PC-3 (cell line): ENCODE measurements at regions not wholly inside any gene's neighbourhood (a gene's known extent, or its start where the extent isn't known, plus 50 kb on each side); places are given as distances from the start of the nearest gene placed in this dataset.

ENCODE experiments used
- ATAC-seq: fragments of 200-7000 bp; cut with Tn5 transposase; 2 replicates; pipeline ENCODE4 v1.9.1; 2020; ENCODE audit warnings: mild to moderate bottlenecking, moderate library complexity
- BruUV-seq: library from RNA; stranded (reverse); fragments of 400-500 nt; replicated peaks from 2 replicates; lab custom pipeline; 2021; lab: Mats Ljungman, UMichigan
- CTCF ChIA-PET: fragments of 300-600 bp; sonication (Branson Sonifier 250); formaldehyde crosslinking; loops from one replicate; lab custom pipeline; 2022; ENCODE audit warnings: antibody characterized with exemption; lab: Charles Lee
- POLR2A ChIA-PET: fragments of 300-600 bp; sonication (Branson Sonifier 250); formaldehyde crosslinking; loops from one replicate; lab custom pipeline; 2022; ENCODE audit warnings: antibody characterized with exemption; ENCODE audit not compliant: unreplicated experiment; lab: Charles Lee
- DNase-seq: peaks from one replicate; pipeline ENCODE4 v3.0.0-alpha.2; 2015
- H2AFZ ChIP-seq: fragments of 300-600 bp; sonication (generic); 2 replicates; pipeline ENCODE4 v1.6.0; 2016; ENCODE audit warnings: antibody characterized with exemption, low read length
- H3F3A ChIP-seq: fragments of 300-600 bp; sonication (generic); one replicate; pipeline ENCODE4 v1.6.0; 2017; ENCODE audit warnings: antibody characterized with exemption, low read length, control low read depth, mild to moderate bottlenecking; ENCODE audit not compliant: unreplicated experiment
- H3K27ac ChIP-seq: fragments of 300-600 bp; sonication (generic); 2 replicates; pipeline ENCODE4 v1.5.1; 2016; ENCODE audit warnings: mild to moderate bottlenecking, low read length
- H3K27me3 ChIP-seq: fragments of 300-600 bp; sonication (generic); 2 replicates; pipeline ENCODE4 v1.6.1; 2016; ENCODE audit warnings: low read length, mixed read lengths
- H3K36me3 ChIP-seq: fragments of 300-600 bp; sonication (generic); 2 replicates; pipeline ENCODE4 v1.6.1; 2016; ENCODE audit warnings: low read depth, mixed run types, low read length, mixed read lengths
- H3K4me1 ChIP-seq: fragments of 300-600 bp; sonication (generic); 2 replicates; pipeline ENCODE4 v1.5.1; 2016; ENCODE audit warnings: low read length; ENCODE audit not compliant: insufficient read depth
- H3K4me2 ChIP-seq: fragments of 300-600 bp; sonication (generic); 2 replicates; pipeline ENCODE4 v1.6.0; 2016; ENCODE audit warnings: low read length
- H3K4me3 ChIP-seq: fragments of 300-600 bp; sonication (generic); 2 replicates; pipeline ENCODE4 v1.5.1; 2016; ENCODE audit warnings: mild to moderate bottlenecking, low read length, mixed read lengths
- H3K79me2 ChIP-seq: fragments of 300-600 bp; sonication (generic); 2 replicates; pipeline ENCODE4 v1.6.1; 2017; ENCODE audit warnings: low read length, mixed read lengths
- H3K9ac ChIP-seq: fragments of 300-600 bp; sonication (generic); 2 replicates; pipeline ENCODE4 v1.6.0; 2016; ENCODE audit warnings: mild to moderate bottlenecking, low read length
- H3K9me2 ChIP-seq: fragments of 300-600 bp; sonication (generic); replicated peaks from 2 replicates; pipeline ENCODE4 v1.6.1; 2016; ENCODE audit warnings: mixed run types, low read length, mixed read lengths
- H3K9me3 ChIP-seq: fragments of 300-600 bp; sonication (generic); 2 replicates; pipeline ENCODE4 v1.6.1; 2016; ENCODE audit warnings: low read length, mixed read lengths
- H4K20me1 ChIP-seq: fragments of 300-600 bp; sonication (generic); 2 replicates; pipeline ENCODE4 v1.6.1; 2016; ENCODE audit warnings: low read length, mixed read lengths
- CTCF ChIP-seq: fragments of 300-600 bp; sonication (generic); conservative IDR thresholded peaks from 2 replicates; pipeline ENCODE4 v1.5.1; 2017; ENCODE audit warnings: antibody characterized with exemption, low read depth, mild to moderate bottlenecking, low read length
- EZH2 ChIP-seq: fragments of 300-600 bp; sonication (generic); IDR thresholded peaks from one replicate; pipeline ENCODE4 v1.6.1; 2017; ENCODE audit warnings: antibody characterized with exemption, mild to moderate bottlenecking, low read length; ENCODE audit not compliant: unreplicated experiment
- EZH2phosphoT487 ChIP-seq: fragments of 300-600 bp; sonication (generic); IDR thresholded peaks from 2 replicates; pipeline ENCODE4 v1.6.1; 2018; ENCODE audit warnings: mild to moderate bottlenecking, antibody characterized with exemption, low read length, borderline replicate concordance
- intact Hi-C: fragments of 100-400 bp; cut with micrococcal nuclease; formaldehyde crosslinking; loops from 2 replicates; pipeline ENCODE4 v1.9.0; 2023

- no peaks in the 10 kb centered on the region for H3F3A ChIP-seq
- no peak overlapping the region for H2AFZ ChIP-seq
- no peak; the same call in 1 of the 2 replicates for ATAC-seq
- ChIA-PET CTCF (no interaction called here), POLR2A (no interaction called here)
- H3K27ac ChIP-seq = no peak overlapping the region
- no peak overlapping the region for H3K9ac ChIP-seq
- H3K9me2 ChIP-seq = no peaks in the 10 kb centered on the region
- H3K79me2 ChIP-seq = no peaks in the 10 kb centered on the region
- TF ChIP-seq EZH2 (no peak), CTCF (no peak), EZH2phosphoT487 (no peak)
- intact Hi-C loops = no loop called here
- H3K27me3 ChIP-seq = 0 out of 2 replicates have a peak, but pooled peaks cover 4% of the 10 kb centered on the region
- no peaks in the 10 kb centered on the region for H4K20me1 ChIP-seq
- BruUV-seq = no TSS peak
- no peak for DNase-seq
- H3K9me3 ChIP-seq = no peaks in the 10 kb centered on the region
- no peak overlapping the region for H3K4me2 ChIP-seq
- no peak overlapping the region for H3K4me3 ChIP-seq
- no peaks in the 10 kb centered on the region for H3K36me3 ChIP-seq
- H3K4me1 ChIP-seq = no peaks in the 10 kb centered on the region
These were observed 225.0 kb upstream of the P2RY1 start for GRCh38 chr3:152609891-152610290.

- no peak overlapping the region for H3K27ac ChIP-seq
- H3K9me3 ChIP-seq = no peaks in the 10 kb centered on the region
- ATAC-seq (no peak), DNase-seq (no peak)
- no peaks in the 10 kb centered on the region for H3K36me3 ChIP-seq
- H4K20me1 ChIP-seq = no peaks in the 10 kb centered on the region
- no peaks in the 10 kb centered on the region for H3K4me1 ChIP-seq
- no peak overlapping the region for H3K9ac ChIP-seq
- H3F3A ChIP-seq = no peaks in the 10 kb centered on the region
- no peak overlapping the region for H3K4me3 ChIP-seq
- ChIA-PET CTCF (no interaction called here), POLR2A (no interaction called here)
- H3K9me2 ChIP-seq = no peaks in the 10 kb centered on the region
- no TSS peak for BruUV-seq
- no peak overlapping the region for H2AFZ ChIP-seq
- H3K27me3 ChIP-seq = 0 out of 2 replicates have a peak, but pooled peaks cover 4% of the 10 kb centered on the region
- TF ChIP-seq CTCF (no peak), EZH2phosphoT487 (no peak), EZH2 (no peak)
- intact Hi-C loops = no loop called here
- H3K4me2 ChIP-seq = no peak overlapping the region
- no peaks in the 10 kb centered on the region for H3K79me2 ChIP-seq
These were observed 224.3 kb upstream of the P2RY1 start for GRCh38 chr3:152610622-152611021.

DNA sequence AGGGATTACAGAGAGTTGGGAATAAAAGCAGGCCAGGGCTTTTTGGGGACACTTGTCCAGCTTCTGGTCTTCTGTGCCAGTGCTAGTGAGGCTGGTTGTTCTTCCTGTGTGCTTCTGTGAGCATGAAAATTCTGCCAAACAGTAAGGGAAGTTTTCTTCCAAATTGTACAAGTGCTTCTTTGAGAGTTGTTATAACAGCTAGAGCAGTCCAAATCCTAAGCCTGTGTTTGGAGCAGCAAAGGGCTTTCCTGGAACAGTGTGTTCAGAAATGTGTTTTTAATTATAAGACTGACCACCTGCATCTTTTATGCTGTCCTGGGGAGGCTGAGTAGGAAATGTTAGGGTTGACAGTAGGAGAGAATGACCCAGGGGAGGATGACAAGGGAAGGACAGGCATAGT is 223.0 kb upstream of the P2RY1 start:
- intact Hi-C loops = no loop called here
- BruUV-seq = no TSS peak
- Histone ChIP-seq H3K9me3 (no peaks in the 10 kb centered on the region), H3K27me3 (0 out of 2 replicates have a peak, but pooled peaks cover 8% of the 10 kb centered on the region), H3K4me3 (no peak overlapping the region), H3K36me3 (no peaks in the 10 kb centered on the region), H3K4me1 (no peaks in the 10 kb centered on the region), H3K79me2 (no peaks in the 10 kb centered on the region), H3F3A (no peaks in the 10 kb centered on the region), H3K4me2 (no peak overlapping the region), H3K9me2 (no peaks in the 10 kb centered on the region), H3K9ac (no peak overlapping the region), H4K20me1 (no peaks in the 10 kb centered on the region), H2AFZ (no peak overlapping the region), H3K27ac (no peak overlapping the region)
- no peak for DNase-seq
- ChIA-PET CTCF (no interaction called here), POLR2A (no interaction called here)
- ATAC-seq = no peak
- TF ChIP-seq EZH2 (no peak), CTCF (no peak), EZH2phosphoT487 (no peak)
